ENCODE measurements at regions not wholly inside any gene's neighbourhood (a gene's known extent, or its start where the extent isn't known, plus 50 kb on each side); places are given as distances from the start of the nearest gene placed in this dataset.
A peak's percentile ranks its signal among the peaks of the same experiment; 100 is the strongest.

DNA sequence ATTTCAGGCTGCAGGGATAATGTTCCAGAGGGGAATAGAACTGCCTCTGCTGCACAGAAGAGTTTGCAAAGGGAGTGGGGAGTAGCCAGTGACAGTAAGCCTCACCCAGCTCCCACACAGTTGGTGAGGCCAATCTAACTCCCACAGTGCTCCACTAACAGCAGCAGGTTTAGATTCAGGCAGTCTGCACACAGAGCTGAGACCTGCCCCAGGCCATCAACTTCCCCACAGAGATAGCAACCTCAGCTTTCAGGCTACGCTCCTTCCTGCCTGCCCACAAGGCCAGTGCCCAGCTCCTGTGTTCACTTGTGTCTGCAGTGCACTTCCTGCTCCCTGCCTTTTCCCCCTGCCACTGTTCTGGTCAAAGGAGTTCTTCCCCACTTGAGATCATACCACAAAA lies 107.5 kb downstream of the TBC1D30 start:
- WGBS (ENCODE audit: insufficient coverage, insufficient replicate concordance, low lambda C conversion rate, missing lambda C conversion rate) = 0% methylated on average over 1 of the region's 1 CpG
- in situ Hi-C loops (cut with MboI) = no loop called here
- CTCF ChIA-PET = interaction anchor here (1.1 kb wide), 1 partner anchor 9 kb away, joined by 3 read pairs; no protein-coding TSS in a partner anchor

DNA sequence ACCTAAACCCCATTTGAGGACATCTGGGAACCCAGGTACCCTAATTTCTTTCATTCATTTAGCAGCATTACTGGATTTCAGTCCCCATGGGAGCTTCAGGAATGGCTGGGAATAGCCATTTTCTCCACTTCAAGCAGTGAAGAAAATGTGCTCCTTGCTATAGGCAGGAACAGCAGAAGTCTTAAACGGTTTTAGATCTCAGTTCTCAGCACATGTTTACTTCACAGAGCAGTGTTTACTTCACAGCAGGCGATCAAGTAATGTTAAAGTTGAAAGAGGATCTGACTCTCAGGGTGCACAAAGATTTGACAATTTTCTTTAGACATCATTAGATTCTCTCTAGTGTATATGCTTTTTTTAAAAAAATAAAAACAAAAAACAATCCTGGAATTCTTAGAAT lies 109.3 kb downstream of the TBC1D30 start:
- DNase-seq (ENCODE audit: low read depth, low spot score) (no peak), ATAC-seq (no peak), FAIRE-seq (peak; percentile 54)
- CTCF ChIA-PET = interaction anchor here (0.9 to 1.1 kb wide), 2 partner anchors 132 to 138 kb away, joined by 3 to 4 read pairs; no protein-coding TSS in a partner anchor
- Histone ChIP-seq H3K36me3 (ENCODE audit: control insufficient read depth in 2 of 2, insufficient read depth in 2 of 2, low read length in 1 of 2) (no peaks in the 10 kb centered on the region), H3K79me2 (ENCODE audit: control insufficient read depth, insufficient read depth, low read length) (no peaks in the 10 kb centered on the region), H3K27ac (ENCODE audit: control insufficient read depth, insufficient read depth) (no peak overlapping the region), H3K4me1 (ENCODE audit: control insufficient read depth, insufficient read depth, low read length) (peaks cover 9% of the 10 kb centered on the region), H3K4me2 (ENCODE audit: control insufficient read depth, insufficient read depth) (no peak overlapping the region), H4K20me1 (ENCODE audit: control insufficient read depth, insufficient read depth) (no peaks in the 10 kb centered on the region), H3K4me3 (no peak overlapping the region), H3K9me3 (replicated peaks; ENCODE audit: control insufficient read depth, insufficient read depth, low read length) (no peaks in the 10 kb centered on the region), H3K27me3 (replicated peaks in 1 of 2; ENCODE audit: control insufficient read depth in 2 of 2, insufficient read depth in 2 of 2, low read length in 1 of 2) (no peaks in the 10 kb centered on the region), H2AFZ (ENCODE audit: control insufficient read depth, low read depth, low read length) (no peak overlapping the region), H3K9ac (ENCODE audit: control insufficient read depth, insufficient read depth, low read length) (no peak overlapping the region)
- POLR2A ChIA-PET = no interaction called here
- no peak for TF ChIP-seq GABPA (IDR thresholded peaks at IDR 0.05; ENCODE audit: low read depth)
- TF ChIP-seq SPI1 (IDR thresholded peaks at IDR 0.05; ENCODE audit: borderline replicate concordance, insufficient read depth, low read depth, low read length) = no peak
- TF ChIP-seq, protein P1, sequence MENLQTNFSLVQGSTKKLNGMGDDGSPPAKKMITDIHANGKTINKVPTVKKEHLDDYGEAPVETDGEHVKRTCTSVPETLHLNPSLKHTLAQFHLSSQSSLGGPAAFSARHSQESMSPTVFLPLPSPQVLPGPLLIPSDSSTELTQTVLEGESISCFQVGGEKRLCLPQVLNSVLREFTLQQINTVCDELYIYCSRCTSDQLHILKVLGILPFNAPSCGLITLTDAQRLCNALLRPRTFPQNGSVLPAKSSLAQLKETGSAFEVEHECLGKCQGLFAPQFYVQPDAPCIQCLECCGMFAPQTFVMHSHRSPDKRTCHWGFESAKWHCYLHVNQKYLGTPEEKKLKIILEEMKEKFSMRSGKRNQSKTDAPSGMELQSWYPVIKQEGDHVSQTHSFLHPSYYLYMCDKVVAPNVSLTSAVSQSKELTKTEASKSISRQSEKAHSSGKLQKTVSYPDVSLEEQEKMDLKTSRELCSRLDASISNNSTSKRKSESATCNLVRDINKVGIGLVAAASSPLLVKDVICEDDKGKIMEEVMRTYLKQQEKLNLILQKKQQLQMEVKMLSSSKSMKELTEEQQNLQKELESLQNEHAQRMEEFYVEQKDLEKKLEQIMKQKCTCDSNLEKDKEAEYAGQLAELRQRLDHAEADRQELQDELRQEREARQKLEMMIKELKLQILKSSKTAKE (IDR thresholded peaks at IDR 0.05; ENCODE audit: low read depth, poor library complexity, severe bottlenecking) = no peak
- TF ChIP-seq, protein P2, sequence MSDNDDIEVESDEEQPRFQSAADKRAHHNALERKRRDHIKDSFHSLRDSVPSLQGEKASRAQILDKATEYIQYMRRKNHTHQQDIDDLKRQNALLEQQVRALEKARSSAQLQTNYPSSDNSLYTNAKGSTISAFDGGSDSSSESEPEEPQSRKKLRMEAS (IDR thresholded peaks at IDR 0.05; ENCODE audit: low read depth, low read length) = no peak
- no peak for TF ChIP-seq PML (IDR thresholded peaks at IDR 0.05; ENCODE audit: low read length)
- no peak for TF ChIP-seq RB1 (IDR thresholded peaks at IDR 0.05; ENCODE audit: borderline replicate concordance)
- no peak for TF ChIP-seq SMC3 (IDR thresholded peaks at IDR 0.05; ENCODE audit: borderline replicate concordance, low read length)
- TF ChIP-seq MTA3 (IDR thresholded peaks at IDR 0.05; ENCODE audit: borderline replicate concordance, low read length) = no peak
- TF ChIP-seq NFIC (IDR thresholded peaks at IDR 0.05; ENCODE audit: low read depth, low read length) = no peak
- TF ChIP-seq CHD4 (IDR thresholded peaks at IDR 0.05) = no peak
- no peak for TF ChIP-seq RUNX3 (IDR thresholded peaks at IDR 0.05; ENCODE audit: low read length)
- TF ChIP-seq ASH2L (IDR thresholded peaks at IDR 0.05; ENCODE audit: borderline replicate concordance, low read depth) = no peak
- no peak for TF ChIP-seq LARP7 (IDR thresholded peaks at IDR 0.05)
- no peak for TF ChIP-seq SREBF2 (IDR thresholded peaks at IDR 0.05; ENCODE audit: low read length)
- TF ChIP-seq TCF3 (IDR thresholded peaks at IDR 0.05; ENCODE audit: borderline replicate concordance, insufficient read depth, low read depth, low read length) = no peak
- TF ChIP-seq ESRRA (IDR thresholded peaks at IDR 0.05; ENCODE audit: low read length) = no peak
- SMC1A ChIA-PET (ENCODE audit: uncharacterized antibody, unreplicated experiment) = interaction anchor here (1.0 to 1.9 kb wide), 2 partner anchors 8 to 11 kb away, joined by 3 to 4 read pairs; no protein-coding TSS in a partner anchor
- WGBS (ENCODE audit: insufficient coverage, insufficient replicate concordance, low lambda C conversion rate, missing lambda C conversion rate) = 14% methylated on average over 2 of the region's 2 CpGs
- intact Hi-C loops (cut with micrococcal nuclease; ENCODE audit: unreplicated experiment) (no loop called here), in situ Hi-C loops (cut with MboI) (no loop called here)
- BruUV-seq (replicated peaks) = no TSS peak
- RAD21 ChIA-PET (ENCODE audit: unreplicated experiment) = interaction anchor here (0.5 to 1.7 kb wide), 2 partner anchors 36 to 132 kb away, joined by 4 read pairs; no protein-coding TSS in a partner anchor

More for the DNA sequence above, 107.5 kb downstream of the TBC1D30 start:
- ChIA-PET RAD21 (ENCODE audit: unreplicated experiment) (interaction anchor here (0.9 to 1.8 kb wide), 4 partner anchors 41 to 131 kb away, joined by 3 to 5 read pairs (median 4); no protein-coding TSS in a partner anchor), POLR2A (no interaction called here), SMC1A (ENCODE audit: uncharacterized antibody, unreplicated experiment) (interaction anchor here (1.2 to 2.3 kb wide), 2 partner anchors 9 to 38 kb away, joined by 3 to 7 read pairs; no protein-coding TSS in a partner anchor)
- Histone ChIP-seq H3K9me3 (replicated peaks; ENCODE audit: control insufficient read depth, insufficient read depth, low read length) (no peaks in the 10 kb centered on the region; the same call in 2 of the 3 replicates), H3K36me3 (ENCODE audit: control insufficient read depth in 2 of 2, insufficient read depth in 2 of 2, low read length in 1 of 2) (no peaks in the 10 kb centered on the region), H3K27ac (ENCODE audit: control insufficient read depth, insufficient read depth) (no peak overlapping the region), H3K4me3 (no peak overlapping the region), H2AFZ (ENCODE audit: control insufficient read depth, low read depth, low read length) (no peak overlapping the region), H4K20me1 (ENCODE audit: control insufficient read depth, insufficient read depth) (no peaks in the 10 kb centered on the region), H3K27me3 (replicated peaks in 1 of 2; ENCODE audit: control insufficient read depth in 2 of 2, insufficient read depth in 2 of 2, low read length in 1 of 2) (no peaks in the 10 kb centered on the region), H3K9ac (ENCODE audit: control insufficient read depth, insufficient read depth, low read length) (no peak overlapping the region), H3K4me1 (ENCODE audit: control insufficient read depth, insufficient read depth, low read length) (peaks cover 9% of the 10 kb centered on the region), H3K79me2 (ENCODE audit: control insufficient read depth, insufficient read depth, low read length) (no peaks in the 10 kb centered on the region), H3K4me2 (ENCODE audit: control insufficient read depth, insufficient read depth) (no peak overlapping the region)
- no peak for DNase-seq (ENCODE audit: low read depth, low spot score)
- no TSS peak for BruUV-seq (replicated peaks)
- intact Hi-C loops (cut with micrococcal nuclease; ENCODE audit: unreplicated experiment) = no loop called here
- TF ChIP-seq JUNB (IDR thresholded peaks at IDR 0.05) (no peak), PAX8 (IDR thresholded peaks at IDR 0.05) (no peak)
- ATAC-seq = peak; percentile 72
- FAIRE-seq = no peak
